ENCODE measurements at regions not wholly inside any gene's neighbourhood (a gene's known extent, or its start where the extent isn't known, plus 50 kb on each side); places are given as distances from the start of the nearest gene placed in this dataset.

DNA sequence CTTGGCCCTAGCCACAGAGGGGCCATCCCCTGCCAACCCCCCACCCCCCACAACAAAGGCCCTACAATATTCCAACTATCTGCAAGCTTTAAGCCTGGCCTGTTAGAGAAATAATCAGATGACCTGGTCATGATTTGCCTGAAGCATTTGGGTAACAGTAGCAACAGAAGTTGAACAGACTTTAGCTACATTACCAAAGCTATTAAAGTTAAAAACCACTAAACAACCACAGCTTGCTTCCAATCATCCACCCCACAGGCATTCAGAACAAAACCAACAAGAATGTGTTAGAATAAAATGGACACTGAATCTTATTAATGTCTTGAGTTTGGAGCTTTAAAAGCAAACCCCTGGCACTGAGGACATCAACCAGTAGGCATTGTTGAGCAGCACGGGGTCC, 250.9 kb downstream of the LRFN2 start:
- H3K27me3 ChIP-seq (ENCODE audit: low read depth, low read length) = peaks cover 78% of the 10 kb centered on the region
- H4K20me1 ChIP-seq (ENCODE audit: insufficient read depth, low read length) = no peaks in the 10 kb centered on the region
- H3K36me3 ChIP-seq (replicated peaks; ENCODE audit: low read depth, low read length) = no peaks in the 10 kb centered on the region
- H3K27ac ChIP-seq (ENCODE audit: low read length) = no peak overlapping the region
- TF ChIP-seq, protein P1, sequence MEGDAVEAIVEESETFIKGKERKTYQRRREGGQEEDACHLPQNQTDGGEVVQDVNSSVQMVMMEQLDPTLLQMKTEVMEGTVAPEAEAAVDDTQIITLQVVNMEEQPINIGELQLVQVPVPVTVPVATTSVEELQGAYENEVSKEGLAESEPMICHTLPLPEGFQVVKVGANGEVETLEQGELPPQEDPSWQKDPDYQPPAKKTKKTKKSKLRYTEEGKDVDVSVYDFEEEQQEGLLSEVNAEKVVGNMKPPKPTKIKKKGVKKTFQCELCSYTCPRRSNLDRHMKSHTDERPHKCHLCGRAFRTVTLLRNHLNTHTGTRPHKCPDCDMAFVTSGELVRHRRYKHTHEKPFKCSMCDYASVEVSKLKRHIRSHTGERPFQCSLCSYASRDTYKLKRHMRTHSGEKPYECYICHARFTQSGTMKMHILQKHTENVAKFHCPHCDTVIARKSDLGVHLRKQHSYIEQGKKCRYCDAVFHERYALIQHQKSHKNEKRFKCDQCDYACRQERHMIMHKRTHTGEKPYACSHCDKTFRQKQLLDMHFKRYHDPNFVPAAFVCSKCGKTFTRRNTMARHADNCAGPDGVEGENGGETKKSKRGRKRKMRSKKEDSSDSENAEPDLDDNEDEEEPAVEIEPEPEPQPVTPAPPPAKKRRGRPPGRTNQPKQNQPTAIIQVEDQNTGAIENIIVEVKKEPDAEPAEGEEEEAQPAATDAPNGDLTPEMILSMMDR (IDR thresholded peaks at IDR 0.05; ENCODE audit: low read depth, low read length) = no peak
- TF ChIP-seq EZH2phosphoT487 (IDR thresholded peaks at IDR 0.05; ENCODE audit: low read depth) = no peak
- no peak overlapping the region for H3K9ac ChIP-seq (ENCODE audit: low read length)
- H3K79me2 ChIP-seq (ENCODE audit: low read length) = no peaks in the 10 kb centered on the region
- no peak overlapping the region for H3K4me2 ChIP-seq (ENCODE audit: low read length)
- 0 out of 2 replicates have a peak, but pooled peaks cover 4% of the 10 kb centered on the region for H3K4me1 ChIP-seq (ENCODE audit: low read length)
- H3K4me3 ChIP-seq (ENCODE audit: low read length) = no peak overlapping the region
- no peaks in the 10 kb centered on the region for H3K9me3 ChIP-seq (ENCODE audit: insufficient read depth, low read length)
- H2AFZ ChIP-seq (ENCODE audit: low read depth, low read length) = no peak overlapping the region

DNA sequence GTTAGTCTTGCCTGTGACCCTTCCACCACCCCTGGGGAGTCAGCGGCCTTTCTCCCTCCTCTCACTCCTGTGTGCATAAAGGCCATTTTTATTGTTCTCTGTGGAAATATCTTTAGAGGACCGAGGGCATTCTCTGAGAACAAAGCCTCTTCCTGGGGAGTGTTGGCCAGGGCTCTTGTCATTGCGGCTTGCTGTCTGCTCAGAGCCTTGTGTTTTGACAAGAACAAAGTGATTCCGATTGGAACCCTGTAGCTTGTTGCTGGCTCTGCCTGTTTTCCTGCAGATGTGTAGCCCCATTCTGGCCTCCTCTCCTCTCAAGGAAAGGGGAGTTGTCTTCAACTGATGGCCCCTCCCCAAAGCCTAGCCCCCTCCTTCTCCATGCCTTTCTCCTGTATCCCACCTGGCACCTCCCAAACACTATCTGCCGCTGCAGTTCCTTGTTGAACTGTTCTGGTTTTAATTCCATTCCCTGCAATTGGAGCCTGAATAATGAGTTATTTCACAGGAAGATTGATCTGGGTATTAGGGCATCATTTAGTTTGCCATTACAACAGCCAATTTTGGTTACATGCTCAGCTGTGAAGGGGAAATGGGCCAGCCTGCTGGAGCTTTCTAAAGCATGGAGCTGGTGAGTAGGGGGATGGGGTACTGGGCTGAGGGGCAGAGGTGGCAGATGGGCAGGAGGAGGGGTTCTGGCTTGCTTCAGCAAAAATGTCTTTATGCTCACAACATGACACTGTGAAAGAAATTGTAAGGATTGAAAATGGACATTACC, 252.5 kb downstream of the LRFN2 start:
- Histone ChIP-seq H3K36me3 (replicated peaks; ENCODE audit: low read depth, low read length) (no peaks in the 10 kb centered on the region), H3K27ac (ENCODE audit: low read length) (no peak overlapping the region), H3K79me2 (ENCODE audit: low read length) (no peaks in the 10 kb centered on the region), H2AFZ (ENCODE audit: low read depth, low read length) (no peak overlapping the region), H3K9ac (ENCODE audit: low read length) (no peak overlapping the region), H3K9me3 (ENCODE audit: insufficient read depth, low read length) (no peaks in the 10 kb centered on the region), H3K4me1 (ENCODE audit: low read length) (0 out of 2 replicates have a peak, but pooled peaks cover 2% of the 10 kb centered on the region), H3K27me3 (ENCODE audit: low read depth, low read length) (peaks cover 86% of the 10 kb centered on the region), H3K4me2 (ENCODE audit: low read length) (no peak overlapping the region), H4K20me1 (ENCODE audit: insufficient read depth, low read length) (no peaks in the 10 kb centered on the region), H3K4me3 (ENCODE audit: low read length) (no peak overlapping the region)
- no peak for TF ChIP-seq EZH2phosphoT487 (IDR thresholded peaks at IDR 0.05; ENCODE audit: low read depth)
- TF ChIP-seq, protein P1 (IDR thresholded peaks at IDR 0.05; ENCODE audit: low read depth, low read length) = no peak

DNA sequence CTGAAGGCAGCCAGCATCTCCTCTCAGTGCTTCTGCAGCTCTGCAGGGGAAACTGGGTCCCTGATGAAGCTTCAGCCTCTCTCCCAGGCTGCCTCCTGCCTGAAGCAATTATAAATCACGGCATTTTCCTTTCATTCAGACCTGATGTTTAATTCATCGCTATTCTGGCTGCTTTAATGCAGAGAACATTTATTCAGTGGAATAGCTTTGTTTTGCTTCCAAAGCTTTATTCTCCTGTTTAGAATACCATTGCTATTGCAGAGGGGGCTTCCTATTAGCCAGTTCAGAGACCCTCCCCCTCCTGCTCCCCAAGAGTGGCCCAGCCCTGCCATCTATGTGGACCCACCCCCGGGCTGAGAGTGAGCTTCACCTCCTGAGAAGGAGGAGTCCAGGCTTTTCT, 255.6 kb downstream of the LRFN2 start:
- no peak overlapping the region for H3K27ac ChIP-seq (ENCODE audit: low read length)
- H2AFZ ChIP-seq (ENCODE audit: low read depth, low read length) = no peak overlapping the region
- no peak for TF ChIP-seq EZH2phosphoT487 (IDR thresholded peaks at IDR 0.05; ENCODE audit: low read depth)
- TF ChIP-seq, protein P1 (IDR thresholded peaks at IDR 0.05; ENCODE audit: low read depth, low read length) = no peak
- H3K79me2 ChIP-seq (ENCODE audit: low read length) = no peaks in the 10 kb centered on the region
- no peaks in the 10 kb centered on the region for H3K9me3 ChIP-seq (ENCODE audit: insufficient read depth, low read length)
- no peaks in the 10 kb centered on the region for H3K36me3 ChIP-seq (replicated peaks; ENCODE audit: low read depth, low read length)
- H4K20me1 ChIP-seq (ENCODE audit: insufficient read depth, low read length) = no peaks in the 10 kb centered on the region
- H3K9ac ChIP-seq (ENCODE audit: low read length) = no peak overlapping the region
- H3K4me3 ChIP-seq (ENCODE audit: low read length) = no peak overlapping the region
- H3K27me3 ChIP-seq (ENCODE audit: low read depth, low read length) = peaks cover 63% of the 10 kb centered on the region
- no peak overlapping the region for H3K4me2 ChIP-seq (ENCODE audit: low read length)
- H3K4me1 ChIP-seq (ENCODE audit: low read length) = peaks cover 9% of the 10 kb centered on the region

DNA sequence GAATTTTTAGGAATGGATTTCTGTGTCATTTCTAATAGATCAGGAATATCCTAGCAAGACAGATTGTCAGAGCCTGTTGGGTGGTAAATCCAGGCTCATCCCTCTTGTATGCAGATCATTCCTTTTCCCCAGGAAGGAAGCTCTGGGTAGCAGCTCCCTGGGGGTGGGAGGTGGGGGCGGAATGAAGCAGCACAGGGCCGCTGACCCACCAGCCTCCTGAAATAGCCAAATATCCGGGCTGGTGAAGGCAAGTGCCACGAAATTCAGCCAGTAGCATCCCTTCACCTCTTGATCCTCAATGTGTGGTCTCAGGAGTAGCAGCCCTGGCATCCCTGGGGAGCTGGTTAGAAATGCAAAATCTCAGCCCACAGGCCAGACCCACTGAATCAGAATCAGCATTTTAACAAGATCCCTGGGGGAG, 256.9 kb downstream of the LRFN2 start:
- TF ChIP-seq, protein P1 (IDR thresholded peaks at IDR 0.05; ENCODE audit: low read depth, low read length) = no peak
- TF ChIP-seq EZH2phosphoT487 (IDR thresholded peaks at IDR 0.05; ENCODE audit: low read depth) = no peak
- Histone ChIP-seq H3K36me3 (replicated peaks; ENCODE audit: low read depth, low read length) (no peaks in the 10 kb centered on the region), H2AFZ (ENCODE audit: low read depth, low read length) (no peak overlapping the region), H4K20me1 (ENCODE audit: insufficient read depth, low read length) (no peaks in the 10 kb centered on the region), H3K27me3 (ENCODE audit: low read depth, low read length) (peaks cover 56% of the 10 kb centered on the region), H3K4me1 (ENCODE audit: low read length) (peaks cover 15% of the 10 kb centered on the region), H3K4me3 (ENCODE audit: low read length) (no peak overlapping the region), H3K79me2 (ENCODE audit: low read length) (no peaks in the 10 kb centered on the region), H3K9ac (ENCODE audit: low read length) (no peak overlapping the region), H3K9me3 (ENCODE audit: insufficient read depth, low read length) (no peaks in the 10 kb centered on the region), H3K27ac (ENCODE audit: low read length) (no peak overlapping the region), H3K4me2 (ENCODE audit: low read length) (no peak overlapping the region)
